SJCRH30 (cell line): ENCODE measurements at regions not wholly inside any gene's neighbourhood (a gene's known extent, or its start where the extent isn't known, plus 50 kb on each side); places are given as distances from the start of the nearest gene placed in this dataset.

ENCODE experiments used
- DNase-seq, 2 experiments: peaks; one replicate each; pipeline ENCODE4 v3.0.0-alpha.2; 2015 to 2020
- H3K27ac ChIP-seq: fragments of 250-450 bp; sonication (Bioruptor Pico); 2 replicates; pipeline ENCODE4 v1.5.1; 2020; ENCODE audit warnings: mild to moderate bottlenecking, moderate library complexity
- H3K27me3 ChIP-seq: fragments of 250-450 bp; sonication (Bioruptor Pico); 2 replicates; pipeline ENCODE4 v1.5.1; 2020; ENCODE audit warnings: mild to moderate bottlenecking, moderate library complexity
- H3K36me3 ChIP-seq: fragments of 250-450 bp; sonication (Bioruptor Pico); 2 replicates; pipeline ENCODE4 v1.5.1; 2020; ENCODE audit warnings: mild to moderate bottlenecking, moderate library complexity
- H3K4me1 ChIP-seq: fragments of 250-450 bp; sonication (Bioruptor Pico); 2 replicates; pipeline ENCODE4 v1.5.1; 2020; ENCODE audit warnings: mild to moderate bottlenecking, moderate library complexity
- H3K4me3 ChIP-seq: fragments of 250-450 bp; sonication (Bioruptor Pico); 2 replicates; pipeline ENCODE4 v1.5.1; 2020; ENCODE audit warnings: mild to moderate bottlenecking, moderate library complexity
- H3K9me3 ChIP-seq: fragments of 250-450 bp; sonication (Bioruptor Pico); replicated peaks from 2 replicates; pipeline ENCODE4 v1.5.1; 2020; ENCODE audit warnings: mild to moderate bottlenecking, moderate library complexity

GRCh38 chr14:101408077-101408831 is 153.0 kb upstream of the DIO3 start:
- DNase-seq = no peak
- Histone ChIP-seq H3K36me3 (no peaks in the 10 kb centered on the region), H3K27me3 (no peaks in the 10 kb centered on the region; the same call in 1 of the 2 replicates), H3K4me3 (no peak overlapping the region), H3K27ac (no peak overlapping the region), H3K4me1 (no peaks in the 10 kb centered on the region), H3K9me3 (no peaks in the 10 kb centered on the region)

DNA sequence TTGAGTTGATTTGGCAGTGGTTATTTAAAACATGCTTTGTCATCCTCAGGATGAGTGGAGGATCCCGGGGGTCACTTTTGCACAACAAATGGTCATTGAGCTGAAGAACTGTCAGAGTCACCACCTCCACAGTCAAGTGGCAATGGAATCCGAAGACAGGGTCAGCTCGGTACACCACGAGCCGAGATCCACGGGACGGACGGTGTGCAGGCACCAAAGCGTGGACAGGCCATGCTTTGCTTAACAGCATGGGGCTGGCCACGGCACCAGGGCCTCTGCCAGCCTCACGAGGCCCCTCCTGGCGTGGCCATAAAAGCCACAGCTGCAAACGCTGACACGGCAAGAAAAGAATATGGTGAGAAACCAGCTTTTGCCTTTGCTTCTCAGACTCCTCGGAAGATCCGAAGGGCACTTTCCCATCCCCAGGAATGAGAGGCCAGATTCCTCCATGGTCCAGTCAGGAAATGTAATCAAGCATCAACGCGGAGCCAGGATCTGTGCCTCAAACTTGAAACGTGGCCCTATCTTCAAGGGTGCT is 152.2 kb upstream of the DIO3 start:
- Histone ChIP-seq H3K4me3 (no peak overlapping the region), H3K9me3 (no peaks in the 10 kb centered on the region), H3K36me3 (no peaks in the 10 kb centered on the region), H3K27ac (no peak overlapping the region), H3K27me3 (no peaks in the 10 kb centered on the region; the same call in 1 of the 2 replicates), H3K4me1 (no peaks in the 10 kb centered on the region)
- DNase-seq = no peak

- Histone ChIP-seq H3K36me3 (no peaks in the 10 kb centered on the region), H3K27ac (no peak overlapping the region), H3K4me1 (no peaks in the 10 kb centered on the region), H3K4me3 (no peak overlapping the region), H3K27me3 (no peaks in the 10 kb centered on the region; the same call in 1 of the 2 replicates), H3K9me3 (no peaks in the 10 kb centered on the region)
- DNase-seq = no peak
Observed at GRCh38 chr14:101410126-101410525, 151.2 kb upstream of the DIO3 start.

DNA sequence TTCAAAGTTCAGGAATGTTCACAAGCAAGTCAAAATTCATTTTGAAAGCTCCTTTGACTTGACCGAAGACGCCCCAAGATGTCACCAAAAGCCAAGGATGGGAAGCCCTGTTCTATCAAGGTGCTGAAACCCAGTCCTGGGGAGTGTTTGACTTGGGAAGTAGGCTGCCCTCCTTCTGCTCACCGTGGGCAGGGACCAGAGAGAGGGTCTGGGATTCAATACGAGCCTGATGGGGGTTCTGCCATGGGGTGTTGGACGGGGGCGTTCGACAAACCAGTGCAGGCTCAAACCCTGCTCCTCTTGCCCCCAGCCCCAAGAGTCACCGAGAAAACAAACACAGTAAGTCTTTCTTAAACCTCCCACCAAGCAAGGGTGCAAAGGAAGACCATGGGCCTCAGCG is 150.1 kb upstream of the DIO3 start:
- DNase-seq = no peak
- Histone ChIP-seq H3K36me3 (no peaks in the 10 kb centered on the region), H3K4me1 (no peaks in the 10 kb centered on the region), H3K9me3 (no peaks in the 10 kb centered on the region), H3K27me3 (no peaks in the 10 kb centered on the region; the same call in 1 of the 2 replicates), H3K27ac (no peak overlapping the region), H3K4me3 (no peak overlapping the region)

- no peak for DNase-seq
- Histone ChIP-seq H3K27me3 (no peaks in the 10 kb centered on the region; the same call in 1 of the 2 replicates), H3K4me1 (no peaks in the 10 kb centered on the region), H3K36me3 (no peaks in the 10 kb centered on the region), H3K4me3 (no peak overlapping the region), H3K9me3 (no peaks in the 10 kb centered on the region), H3K27ac (no peak overlapping the region)
Observed at GRCh38 chr14:101411779-101412178, 149.5 kb upstream of the DIO3 start.

GRCh38 chr14:101412739-101413138 is 148.6 kb upstream of the DIO3 start:
- no peaks in the 10 kb centered on the region for H3K9me3 ChIP-seq
- H3K27ac ChIP-seq = no peak overlapping the region
- H3K27me3 ChIP-seq = no peaks in the 10 kb centered on the region; the same call in 1 of the 2 replicates
- H3K36me3 ChIP-seq = no peaks in the 10 kb centered on the region
- no peak for DNase-seq
- H3K4me3 ChIP-seq = no peak overlapping the region
- H3K4me1 ChIP-seq = no peaks in the 10 kb centered on the region

GRCh38 chr14:101417434-101417833 is 143.9 kb upstream of the DIO3 start:
- Histone ChIP-seq H3K27me3 (no peaks in the 10 kb centered on the region; the same call in 1 of the 2 replicates), H3K9me3 (no peaks in the 10 kb centered on the region)

GRCh38 chr14:101418601-101419000 is 142.7 kb upstream of the DIO3 start:
- no peaks in the 10 kb centered on the region for H3K36me3 ChIP-seq
- no peak for DNase-seq
- no peaks in the 10 kb centered on the region for H3K4me1 ChIP-seq
- H3K27me3 ChIP-seq = no peaks in the 10 kb centered on the region; the same call in 1 of the 2 replicates
- H3K4me3 ChIP-seq = no peak overlapping the region
- no peak overlapping the region for H3K27ac ChIP-seq
- H3K9me3 ChIP-seq = no peaks in the 10 kb centered on the region

More at GRCh38 chr14:101417434-101417833, 143.9 kb upstream of the DIO3 start:
- Histone ChIP-seq H3K36me3 (no peaks in the 10 kb centered on the region), H3K4me3 (no peak overlapping the region), H3K4me1 (no peaks in the 10 kb centered on the region), H3K27ac (no peak overlapping the region)
- no peak for DNase-seq

GRCh38 chr14:101426466-101426865 is 134.8 kb upstream of the DIO3 start:
- H3K27ac ChIP-seq = no peak overlapping the region
- no peaks in the 10 kb centered on the region for H3K4me1 ChIP-seq
- H3K27me3 ChIP-seq = no peaks in the 10 kb centered on the region
- H3K9me3 ChIP-seq = no peaks in the 10 kb centered on the region
- no peak for DNase-seq
- H3K36me3 ChIP-seq = no peaks in the 10 kb centered on the region
- no peak overlapping the region for H3K4me3 ChIP-seq

DNA sequence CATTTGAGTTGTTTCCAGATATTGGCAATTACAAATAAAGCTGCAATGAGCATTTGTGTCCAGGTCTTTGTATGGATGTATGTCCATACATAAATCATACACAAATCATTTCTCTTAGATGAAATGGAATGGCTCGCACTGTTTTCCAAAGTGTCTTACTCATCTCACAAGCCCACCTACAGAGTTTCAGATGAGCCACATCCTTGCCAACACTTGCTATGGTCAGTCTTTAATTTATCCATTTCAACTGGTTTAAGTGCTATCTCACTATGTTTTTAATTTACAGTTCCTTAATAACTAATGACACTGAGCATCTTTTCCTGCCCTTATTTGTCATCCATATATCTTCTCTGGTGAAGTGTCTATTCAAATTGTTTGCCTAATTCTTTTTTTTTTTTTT is 132.9 kb upstream of the DIO3 start:
- DNase-seq = no peak
- no peaks in the 10 kb centered on the region for H3K27me3 ChIP-seq
- no peaks in the 10 kb centered on the region for H3K36me3 ChIP-seq

DNA sequence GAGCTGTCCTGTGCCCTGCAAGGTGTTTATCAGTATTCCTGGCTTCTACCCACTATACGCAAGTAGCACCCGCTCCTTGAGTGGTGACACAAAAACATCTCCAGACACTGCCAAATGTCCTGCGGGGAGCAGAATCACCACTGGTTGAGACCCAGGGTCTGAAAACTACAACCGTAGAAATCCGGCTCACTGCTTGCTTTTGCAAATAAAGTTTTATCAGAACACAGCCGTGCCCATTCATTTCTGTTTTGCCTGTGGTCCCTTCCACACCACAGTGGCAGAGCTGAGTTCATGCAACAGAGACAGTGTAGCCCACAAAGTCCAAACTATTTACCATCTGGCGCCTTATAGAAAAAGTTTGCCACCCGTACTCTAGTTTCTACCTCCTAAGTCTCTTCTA is 125.7 kb upstream of the DIO3 start:
- peaks cover under 1% of the 10 kb centered on the region; the same call in 1 of the 2 replicates for H3K27me3 ChIP-seq

More for the DNA sequence above, 132.9 kb upstream of the DIO3 start:
- Histone ChIP-seq H3K4me3 (no peak overlapping the region), H3K27ac (no peak overlapping the region), H3K4me1 (no peaks in the 10 kb centered on the region), H3K9me3 (no peaks in the 10 kb centered on the region)

GRCh38 chr14:101439023-101439422 is 122.3 kb upstream of the DIO3 start:
- no peaks in the 10 kb centered on the region for H3K36me3 ChIP-seq
- H3K27ac ChIP-seq = no peak overlapping the region
- H3K4me1 ChIP-seq = no peaks in the 10 kb centered on the region
- no peaks in the 10 kb centered on the region for H3K9me3 ChIP-seq
- no peak overlapping the region for H3K4me3 ChIP-seq
- peaks cover 3% of the 10 kb centered on the region; the same call in 1 of the 2 replicates for H3K27me3 ChIP-seq
- DNase-seq = no peak

More for the DNA sequence above, 125.7 kb upstream of the DIO3 start:
- no peak overlapping the region for H3K27ac ChIP-seq
- H3K4me3 ChIP-seq = no peak overlapping the region
- H3K36me3 ChIP-seq = no peaks in the 10 kb centered on the region
- H3K4me1 ChIP-seq = no peaks in the 10 kb centered on the region
- no peak for DNase-seq
- H3K9me3 ChIP-seq = no peaks in the 10 kb centered on the region

DNA sequence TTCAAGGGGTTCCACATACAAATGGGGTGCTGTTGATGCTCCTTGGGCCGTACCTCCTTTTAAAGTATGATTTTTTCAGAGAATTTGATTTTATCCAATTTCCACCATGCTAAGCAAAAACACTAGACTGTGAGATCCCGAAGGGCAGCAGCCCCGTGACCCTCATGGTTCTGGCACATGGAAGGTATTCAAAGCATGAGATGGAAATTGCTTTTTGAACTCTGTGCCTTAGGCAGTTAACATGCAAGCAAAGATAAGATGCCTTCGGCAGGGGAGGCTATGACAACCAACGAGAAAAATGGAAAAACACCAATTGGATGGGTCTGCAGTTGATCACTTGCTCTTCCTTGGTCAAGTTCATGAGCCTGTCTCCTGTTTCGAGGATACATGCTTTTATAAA is 120.8 kb upstream of the DIO3 start:
- Histone ChIP-seq H3K36me3 (no peaks in the 10 kb centered on the region), H3K27me3 (0 out of 2 replicates have a peak, but pooled peaks cover 3% of the 10 kb centered on the region), H3K9me3 (no peaks in the 10 kb centered on the region), H3K4me3 (no peak overlapping the region), H3K27ac (no peak overlapping the region), H3K4me1 (no peaks in the 10 kb centered on the region)
- DNase-seq = no peak

- Histone ChIP-seq H3K36me3 (no peaks in the 10 kb centered on the region), H3K4me3 (no peak overlapping the region)
Observed at GRCh38 chr14:101441710-101442109, 119.6 kb upstream of the DIO3 start.

DNA sequence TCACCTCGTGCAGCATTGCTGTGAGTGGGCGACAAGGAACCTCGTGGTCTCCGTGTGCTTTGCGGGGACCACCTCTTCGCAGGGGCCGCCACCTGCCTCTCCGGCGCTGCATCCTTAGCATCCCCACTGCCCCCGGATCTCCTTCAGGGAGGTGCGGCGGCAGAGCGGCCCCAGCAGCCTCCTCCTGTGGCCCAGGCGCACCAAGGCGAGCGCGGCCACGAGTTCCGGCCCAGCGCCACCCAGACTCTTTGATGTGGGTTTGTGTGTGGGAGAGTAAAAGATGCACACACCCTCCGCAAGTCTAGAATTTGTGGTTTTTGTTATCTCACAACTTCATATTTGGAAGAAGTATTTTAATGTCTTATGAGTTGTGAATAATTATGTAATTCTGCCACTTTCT is 118.8 kb upstream of the DIO3 start:
- Histone ChIP-seq H3K4me3 (no peak overlapping the region), H3K27me3 (0 out of 2 replicates have a peak, but pooled peaks cover 3% of the 10 kb centered on the region), H3K27ac (no peak overlapping the region), H3K9me3 (no peaks in the 10 kb centered on the region), H3K4me1 (no peaks in the 10 kb centered on the region), H3K36me3 (no peaks in the 10 kb centered on the region)
- DNase-seq = no peak

More at GRCh38 chr14:101441710-101442109, 119.6 kb upstream of the DIO3 start:
- H3K9me3 ChIP-seq = no peaks in the 10 kb centered on the region
- no peak overlapping the region for H3K27ac ChIP-seq
- no peak for DNase-seq
- 0 out of 2 replicates have a peak, but pooled peaks cover 3% of the 10 kb centered on the region for H3K27me3 ChIP-seq
- no peaks in the 10 kb centered on the region for H3K4me1 ChIP-seq
